ENCODE measurements at regions not wholly inside any gene's neighbourhood (a gene's known extent, or its start where the extent isn't known, plus 50 kb on each side); places are given as distances from the start of the nearest gene placed in this dataset.

- TF ChIP-seq, protein P1, sequence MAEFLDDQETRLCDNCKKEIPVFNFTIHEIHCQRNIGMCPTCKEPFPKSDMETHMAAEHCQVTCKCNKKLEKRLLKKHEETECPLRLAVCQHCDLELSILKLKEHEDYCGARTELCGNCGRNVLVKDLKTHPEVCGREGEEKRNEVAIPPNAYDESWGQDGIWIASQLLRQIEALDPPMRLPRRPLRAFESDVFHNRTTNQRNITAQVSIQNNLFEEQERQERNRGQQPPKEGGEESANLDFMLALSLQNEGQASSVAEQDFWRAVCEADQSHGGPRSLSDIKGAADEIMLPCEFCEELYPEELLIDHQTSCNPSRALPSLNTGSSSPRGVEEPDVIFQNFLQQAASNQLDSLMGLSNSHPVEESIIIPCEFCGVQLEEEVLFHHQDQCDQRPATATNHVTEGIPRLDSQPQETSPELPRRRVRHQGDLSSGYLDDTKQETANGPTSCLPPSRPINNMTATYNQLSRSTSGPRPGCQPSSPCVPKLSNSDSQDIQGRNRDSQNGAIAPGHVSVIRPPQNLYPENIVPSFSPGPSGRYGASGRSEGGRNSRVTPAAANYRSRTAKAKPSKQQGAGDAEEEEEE (CRISPR knock-in tag; IDR thresholded peaks at IDR 0.05; ENCODE audit: borderline replicate concordance): 0 out of 2 replicates have a peak, but pooled peaks have one; percentile 39
- TF ChIP-seq POGK (CRISPR knock-in tag; conservative IDR thresholded peaks at IDR 0.05) (0 out of 2 replicates have a peak, but pooled peaks have one; percentile 18), ZNF552 (CRISPR knock-in tag; IDR thresholded peaks at IDR 0.05; ENCODE audit: borderline replicate concordance) (0 out of 2 replicates have a peak, but pooled peaks have one; percentile 18), ZNF274 (CRISPR knock-in tag; IDR thresholded peaks at IDR 0.05) (0 out of 2 replicates have a peak, but pooled peaks have one; percentile 12), PHB2 (IDR thresholded peaks at IDR 0.05; ENCODE audit: partially characterized antibody) (no peak), TEAD3 (CRISPR knock-in tag; optimal IDR thresholded peaks at IDR 0.05; ENCODE audit: borderline replicate concordance) (peak; percentile 5), BRD4 (CRISPR knock-in tag; IDR thresholded peaks at IDR 0.05) (peak; percentile 61; the same call in 1 of the 2 replicates), NRL (CRISPR knock-in tag; IDR thresholded peaks at IDR 0.05; ENCODE audit: borderline replicate concordance) (0 out of 2 replicates have a peak, but pooled peaks have one; percentile 30), EEA1 (CRISPR knock-in tag; IDR thresholded peaks at IDR 0.05; ENCODE audit: borderline replicate concordance) (no peak), ZNF160 (CRISPR knock-in tag; IDR thresholded peaks at IDR 0.05) (peak; percentile 10; the same call in 1 of the 2 replicates), MTF2 (CRISPR knock-in tag; IDR thresholded peaks at IDR 0.05; ENCODE audit: borderline replicate concordance) (peak; percentile 68; the same call in 1 of the 2 replicates), MAF1 (CRISPR knock-in tag; IDR thresholded peaks at IDR 0.05; ENCODE audit: borderline replicate concordance) (0 out of 2 replicates have a peak, but pooled peaks have one; percentile 57), GATAD1 (CRISPR knock-in tag; IDR thresholded peaks at IDR 0.05) (no peak), RARA (CRISPR knock-in tag; IDR thresholded peaks at IDR 0.05) (0 out of 2 replicates have a peak, but pooled peaks have one; percentile 29), PHF5A (CRISPR knock-in tag; IDR thresholded peaks at IDR 0.05; ENCODE audit: low read depth, unreplicated experiment) (no peak), ZNF296 (CRISPR knock-in tag; conservative IDR thresholded peaks at IDR 0.05) (peak; percentile 23; the same call in 1 of the 2 replicates), ZNF232 (CRISPR knock-in tag; IDR thresholded peaks at IDR 0.05; ENCODE audit: borderline replicate concordance) (peak; percentile 7; the same call in 1 of the 2 replicates), ZMYM4 (CRISPR knock-in tag; IDR thresholded peaks at IDR 0.05) (no peak), SMAD1 (CRISPR knock-in tag; IDR thresholded peaks at IDR 0.05; ENCODE audit: borderline replicate concordance, low read depth) (0 out of 2 replicates have a peak, but pooled peaks have one; percentile 15), CAMTA2 (CRISPR knock-in tag; IDR thresholded peaks at IDR 0.05; ENCODE audit: borderline replicate concordance) (0 out of 2 replicates have a peak, but pooled peaks have one; percentile 31), ZNF572 (CRISPR knock-in tag; IDR thresholded peaks at IDR 0.05) (0 out of 2 replicates have a peak, but pooled peaks have one; percentile 12)
- TF ChIP-seq, protein P2, sequence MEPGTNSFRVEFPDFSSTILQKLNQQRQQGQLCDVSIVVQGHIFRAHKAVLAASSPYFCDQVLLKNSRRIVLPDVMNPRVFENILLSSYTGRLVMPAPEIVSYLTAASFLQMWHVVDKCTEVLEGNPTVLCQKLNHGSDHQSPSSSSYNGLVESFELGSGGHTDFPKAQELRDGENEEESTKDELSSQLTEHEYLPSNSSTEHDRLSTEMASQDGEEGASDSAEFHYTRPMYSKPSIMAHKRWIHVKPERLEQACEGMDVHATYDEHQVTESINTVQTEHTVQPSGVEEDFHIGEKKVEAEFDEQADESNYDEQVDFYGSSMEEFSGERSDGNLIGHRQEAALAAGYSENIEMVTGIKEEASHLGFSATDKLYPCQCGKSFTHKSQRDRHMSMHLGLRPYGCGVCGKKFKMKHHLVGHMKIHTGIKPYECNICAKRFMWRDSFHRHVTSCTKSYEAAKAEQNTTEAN (CRISPR knock-in tag; conservative IDR thresholded peaks at IDR 0.05): 0 out of 2 replicates have a peak, but pooled peaks have one; percentile 13
These were observed 253.2 kb downstream of the SEC14L1 start (continued) for GRCh38 chr17:77393867-77394539.

Data from HepG2 (cell line).